ENCODE measurements at regions not wholly inside any gene's neighbourhood (a gene's known extent, or its start where the extent isn't known, plus 50 kb on each side); places are given as distances from the start of the nearest gene placed in this dataset.

DNA sequence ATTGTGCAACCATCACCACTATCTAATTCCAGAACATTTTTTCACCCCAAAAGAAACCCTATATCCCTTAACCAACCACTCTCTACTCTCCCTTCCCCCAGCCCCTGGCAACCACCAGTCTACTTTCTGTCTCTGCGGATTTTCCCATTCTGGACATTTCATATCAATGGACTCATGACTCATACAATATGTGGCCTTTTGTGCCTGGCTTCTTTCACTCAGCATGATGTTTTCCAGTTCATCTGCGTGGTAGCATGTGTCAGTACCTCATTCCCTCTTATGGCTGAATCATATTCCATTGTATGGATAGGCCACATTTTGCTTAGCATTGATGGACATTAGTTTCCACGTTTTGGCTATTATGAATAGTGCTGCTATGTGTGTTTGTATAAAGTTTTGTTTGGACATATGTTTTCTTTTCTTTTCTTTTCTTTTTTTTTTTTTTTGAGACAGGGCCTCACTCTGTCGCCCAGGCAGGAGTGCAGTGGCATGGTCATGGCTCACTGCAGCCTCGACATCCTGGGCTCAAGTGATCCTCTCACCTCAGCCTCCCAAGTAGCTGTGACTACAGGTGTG is 335.4 kb downstream of the BCOR start:
- no peaks in the 10 kb centered on the region for H3K36me3 ChIP-seq (ENCODE audit: control insufficient read depth, insufficient read depth, low read length)
- DNase-seq (ENCODE audit: low read depth) = no peak
- no peak overlapping the region for H3K4me3 ChIP-seq (ENCODE audit: low read depth, low read length)
- TF ChIP-seq, protein P1, sequence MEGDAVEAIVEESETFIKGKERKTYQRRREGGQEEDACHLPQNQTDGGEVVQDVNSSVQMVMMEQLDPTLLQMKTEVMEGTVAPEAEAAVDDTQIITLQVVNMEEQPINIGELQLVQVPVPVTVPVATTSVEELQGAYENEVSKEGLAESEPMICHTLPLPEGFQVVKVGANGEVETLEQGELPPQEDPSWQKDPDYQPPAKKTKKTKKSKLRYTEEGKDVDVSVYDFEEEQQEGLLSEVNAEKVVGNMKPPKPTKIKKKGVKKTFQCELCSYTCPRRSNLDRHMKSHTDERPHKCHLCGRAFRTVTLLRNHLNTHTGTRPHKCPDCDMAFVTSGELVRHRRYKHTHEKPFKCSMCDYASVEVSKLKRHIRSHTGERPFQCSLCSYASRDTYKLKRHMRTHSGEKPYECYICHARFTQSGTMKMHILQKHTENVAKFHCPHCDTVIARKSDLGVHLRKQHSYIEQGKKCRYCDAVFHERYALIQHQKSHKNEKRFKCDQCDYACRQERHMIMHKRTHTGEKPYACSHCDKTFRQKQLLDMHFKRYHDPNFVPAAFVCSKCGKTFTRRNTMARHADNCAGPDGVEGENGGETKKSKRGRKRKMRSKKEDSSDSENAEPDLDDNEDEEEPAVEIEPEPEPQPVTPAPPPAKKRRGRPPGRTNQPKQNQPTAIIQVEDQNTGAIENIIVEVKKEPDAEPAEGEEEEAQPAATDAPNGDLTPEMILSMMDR (IDR thresholded peaks at IDR 0.05; ENCODE audit: insufficient read depth, low read depth, low read length) = no peak
- POLR2A ChIA-PET = no interaction called here
- CTCF ChIA-PET = no interaction called here
- no peaks in the 10 kb centered on the region for H3K27me3 ChIP-seq (ENCODE audit: control insufficient read depth, insufficient read depth, low read length)

DNA sequence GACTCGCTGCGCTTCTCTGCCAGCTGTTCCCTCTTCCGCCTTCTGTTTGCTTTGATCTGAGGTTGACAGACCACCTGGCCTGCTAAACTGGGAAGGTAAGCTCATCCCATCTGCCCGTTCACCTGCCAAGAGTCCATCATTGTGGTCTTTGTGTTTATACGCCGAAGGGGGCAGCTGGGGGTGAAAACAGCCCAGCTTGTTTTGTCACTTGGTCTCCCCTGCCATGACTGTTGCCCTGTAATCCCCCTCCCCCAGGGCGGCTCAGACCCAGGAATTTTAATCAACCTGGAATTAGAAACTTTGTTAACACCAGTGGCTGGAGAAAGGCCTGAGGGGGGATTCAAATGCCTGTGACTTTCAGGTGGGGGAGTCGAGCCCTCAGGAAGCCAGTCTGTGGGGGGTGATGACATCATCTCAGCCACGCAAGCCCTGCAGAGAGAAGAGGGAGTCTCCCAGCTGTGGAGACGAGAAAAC is 333.3 kb downstream of the BCOR start:
- H3K4me3 ChIP-seq (ENCODE audit: low read depth, low read length) = no peak overlapping the region
- TF ChIP-seq, protein P1 (IDR thresholded peaks at IDR 0.05; ENCODE audit: insufficient read depth, low read depth, low read length) = no peak
- DNase-seq (ENCODE audit: low read depth) = no peak
- ChIA-PET CTCF (no interaction called here), POLR2A (no interaction called here)
- no peaks in the 10 kb centered on the region for H3K27me3 ChIP-seq (ENCODE audit: control insufficient read depth, insufficient read depth, low read length)
- no peaks in the 10 kb centered on the region for H3K36me3 ChIP-seq (ENCODE audit: control insufficient read depth, insufficient read depth, low read length)

DNA sequence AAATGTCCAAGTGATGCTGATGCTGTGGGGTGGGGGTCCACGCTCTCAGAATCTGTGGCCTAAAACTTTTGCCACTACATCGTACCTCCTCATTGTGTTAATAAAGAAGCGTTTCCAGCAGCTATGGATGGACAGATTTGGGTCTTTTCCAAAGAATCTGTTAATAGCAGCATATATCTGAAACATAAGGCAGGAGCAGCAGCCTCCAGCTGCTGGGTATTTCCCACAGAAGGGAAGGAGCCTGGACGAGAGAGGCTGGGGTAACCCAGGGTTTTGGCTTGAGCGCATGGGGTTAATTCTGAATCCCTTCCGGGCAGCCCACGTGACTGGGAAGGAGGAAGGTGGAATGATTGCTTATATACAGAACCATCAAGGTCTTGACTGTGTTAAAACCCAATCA is 332.4 kb downstream of the BCOR start:
- CTCF ChIA-PET = no interaction called here
- DNase-seq (ENCODE audit: low read depth) = no peak
- no peaks in the 10 kb centered on the region for H3K27me3 ChIP-seq (ENCODE audit: control insufficient read depth, insufficient read depth, low read length)
- TF ChIP-seq, protein P1 (IDR thresholded peaks at IDR 0.05; ENCODE audit: insufficient read depth, low read depth, low read length) = no peak
- H3K36me3 ChIP-seq (ENCODE audit: control insufficient read depth, insufficient read depth, low read length) = no peaks in the 10 kb centered on the region
- no peak overlapping the region for H3K4me3 ChIP-seq (ENCODE audit: low read depth, low read length)
- POLR2A ChIA-PET = no interaction called here

DNA sequence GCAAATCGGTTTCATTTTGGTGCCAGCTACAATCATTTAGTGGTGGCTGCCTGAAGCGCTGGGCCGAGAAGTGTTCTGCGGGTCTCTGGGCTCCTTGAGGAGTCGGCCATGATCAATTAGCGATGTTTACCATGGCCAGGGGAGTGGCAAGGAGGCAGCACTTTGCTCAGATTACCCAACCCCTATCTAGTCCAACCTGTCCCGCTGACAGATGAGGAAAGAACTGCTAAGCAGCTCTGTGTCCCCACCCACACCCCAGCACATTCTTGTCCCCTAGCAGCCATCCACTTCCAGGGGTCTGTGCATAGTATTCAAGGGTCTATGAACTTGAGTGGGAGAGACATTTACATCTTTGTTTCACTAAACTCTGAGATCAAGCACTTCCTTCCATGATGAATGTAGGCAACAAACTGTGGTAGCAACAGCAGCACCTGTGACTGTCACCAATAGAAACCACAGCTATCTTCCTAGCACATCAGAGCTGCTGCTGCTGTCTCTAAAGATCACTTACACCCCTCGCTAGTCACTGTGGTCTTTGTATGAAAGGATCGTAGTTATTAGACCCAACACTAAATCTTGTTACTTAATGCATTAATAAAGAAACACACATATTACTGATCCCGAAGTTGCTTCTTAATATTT is 331.6 kb downstream of the BCOR start:
- H3K4me3 ChIP-seq (ENCODE audit: low read depth, low read length) = no peak overlapping the region
- POLR2A ChIA-PET = no interaction called here
- H3K27me3 ChIP-seq (ENCODE audit: control insufficient read depth, insufficient read depth, low read length) = no peaks in the 10 kb centered on the region
- H3K36me3 ChIP-seq (ENCODE audit: control insufficient read depth, insufficient read depth, low read length) = no peaks in the 10 kb centered on the region
- TF ChIP-seq, protein P1 (IDR thresholded peaks at IDR 0.05; ENCODE audit: insufficient read depth, low read depth, low read length) = no peak
- no peak for DNase-seq (ENCODE audit: low read depth)
- CTCF ChIA-PET = no interaction called here

DNA sequence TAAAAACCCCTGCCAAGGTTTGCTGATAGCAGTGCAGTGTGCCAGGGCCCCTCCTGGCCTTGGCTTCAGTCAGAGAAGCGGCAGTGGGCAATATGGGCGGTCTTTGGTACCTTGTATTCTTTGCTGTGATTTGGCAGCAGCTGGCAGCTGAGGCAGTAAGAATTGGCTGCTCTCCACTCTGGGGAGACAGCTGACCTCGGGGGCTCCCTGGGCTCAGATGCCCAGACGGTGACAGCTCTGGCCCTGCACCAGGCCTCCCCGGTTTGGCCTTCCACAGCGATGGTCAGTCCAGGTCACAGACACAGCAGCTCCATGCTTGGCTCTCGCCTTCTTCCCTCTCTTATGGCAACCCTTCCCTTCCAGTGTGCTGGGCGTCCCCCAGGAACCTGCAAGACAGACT is 330.9 kb downstream of the BCOR start:
- POLR2A ChIA-PET = interaction anchor here (0.6 kb wide), 1 partner anchor 966 kb away, joined by 3 read pairs; no protein-coding TSS in a partner anchor
- Histone ChIP-seq H3K4me3 (ENCODE audit: low read depth, low read length) (no peak overlapping the region), H3K36me3 (ENCODE audit: control insufficient read depth, insufficient read depth, low read length) (no peaks in the 10 kb centered on the region), H3K27me3 (ENCODE audit: control insufficient read depth, insufficient read depth, low read length) (no peaks in the 10 kb centered on the region)
- TF ChIP-seq, protein P1 (IDR thresholded peaks at IDR 0.05; ENCODE audit: insufficient read depth, low read depth, low read length) = no peak
- CTCF ChIA-PET = no interaction called here
- no peak for DNase-seq (ENCODE audit: low read depth)

Measured in BJ (cell line).